Panc1 (cell line): ENCODE measurements at regions not wholly inside any gene's neighbourhood (a gene's known extent, or its start where the extent isn't known, plus 50 kb on each side); places are given as distances from the start of the nearest gene placed in this dataset.

ENCODE experiments used
- ATAC-seq: fragments of 200-7000 bp; cut with Tn5 transposase; 2 replicates; pipeline ENCODE4 v1.9.1; 2020; ENCODE audit warnings: mild to moderate bottlenecking, moderate library complexity
- BruUV-seq: library from RNA; stranded (reverse); fragments of 400-500 nt; replicated peaks from 2 replicates; lab custom pipeline; 2021; lab: Mats Ljungman, UMichigan
- CTCF ChIA-PET: fragments of 300-600 bp; sonication (Branson Sonifier 250); formaldehyde crosslinking; loops from one replicate; lab custom pipeline; 2022; ENCODE audit warnings: antibody characterized with exemption; lab: Charles Lee
- POLR2A ChIA-PET: fragments of 300-600 bp; sonication (Branson Sonifier 250); formaldehyde crosslinking; loops from one replicate; lab custom pipeline; 2022; ENCODE audit warnings: antibody characterized with exemption; lab: Charles Lee
- DNase-seq: peaks from one replicate; pipeline ENCODE4 v3.0.0-alpha.2; 2010; ENCODE audit warnings: low read depth, low spot score
- H3K27ac ChIP-seq: 2 replicates; pipeline ENCODE4 v1.5.1; 2011; ENCODE audit warnings: mild to moderate bottlenecking, low read length, inconsistent platforms
- H3K27me3 ChIP-seq: fragments of 200-500 bp; sonication (Bioruptor generic); 2 replicates; pipeline ENCODE4 v1.6.0; 2014; ENCODE audit warnings: low read length, inconsistent platforms; ENCODE audit not compliant: control insufficient read depth, insufficient read depth
- H3K36me3 ChIP-seq: fragments of 200-500 bp; sonication (Bioruptor generic); 2 replicates; pipeline ENCODE4 v1.5.1; 2014; ENCODE audit warnings: inconsistent platforms, mild to moderate bottlenecking, low read length, moderate library complexity; ENCODE audit not compliant: control insufficient read depth, insufficient read depth
- H3K4me1 ChIP-seq: 2 replicates; pipeline ENCODE4 v1.5.1; 2011; ENCODE audit warnings: inconsistent platforms, mild to moderate bottlenecking, low read length, moderate library complexity; ENCODE audit not compliant: control insufficient read depth, insufficient read depth
- H3K4me3 ChIP-seq, 2 experiments: 2 replicates each; pipeline ENCODE4 v1.5.1; 2011 to 2012; ENCODE audit warnings: low read depth in 2 of 2, low read length in 2 of 2, mild to moderate bottlenecking in 2 of 2, inconsistent platforms in 1 of 2, moderate library complexity in 1 of 2
- H3K9me3 ChIP-seq: fragments of 200-500 bp; sonication (Bioruptor generic); 2 replicates; pipeline ENCODE4 v1.5.1; 2014; ENCODE audit warnings: low read depth, mild to moderate bottlenecking, inconsistent platforms, low read length, moderate library complexity; ENCODE audit not compliant: control insufficient read depth, insufficient read depth
- POLR2AphosphoS5 ChIP-seq: IDR thresholded peaks from 2 replicates; pipeline ENCODE4 v1.6.1; 2012; ENCODE audit warnings: mild to moderate bottlenecking, low read depth, low read length, moderate library complexity
- SIN3A ChIP-seq: IDR thresholded peaks from 2 replicates; pipeline ENCODE4 v1.6.1; 2012; ENCODE audit warnings: low read depth, mild to moderate bottlenecking, low read length, moderate library complexity, borderline replicate concordance; ENCODE audit not compliant: insufficient read depth
- TCF7L2 ChIP-seq: IDR thresholded peaks from 2 replicates; pipeline ENCODE4 v1.6.1; 2011; ENCODE audit warnings: mild to moderate bottlenecking, low read depth, low read length, inconsistent platforms
- in situ Hi-C: cut with HindIII; loops from 2 replicates; pipeline ENCODE4 v1.10.0; 2016; ENCODE audit warnings: low sequenced_read_pairs, low pct_unique_long_range_greater_than_20kb
- intact Hi-C: fragments of 100-400 bp; cut with micrococcal nuclease; formaldehyde crosslinking; loops from one replicate; pipeline ENCODE4 v1.10.0; 2022; ENCODE audit not compliant: unreplicated experiment
- TF ChIP-seq, protein P1 (sequence below): fragments of 450-650 bp; IDR thresholded peaks from 2 replicates; pipeline ENCODE4 v1.5.1; 2017; ENCODE audit warnings: mild to moderate bottlenecking
- TF ChIP-seq, protein P2 (sequence below), 2 experiments: IDR thresholded peaks; 2 replicates each; pipeline ENCODE4 v1.6.1; 2011 to 2012; ENCODE audit warnings: low read depth in 2 of 2, control low read depth in 1 of 2, low read length in 1 of 2, mild to moderate bottlenecking in 1 of 2, moderate library complexity in 1 of 2; ENCODE audit not compliant: insufficient read depth in 1 of 2

DNA sequence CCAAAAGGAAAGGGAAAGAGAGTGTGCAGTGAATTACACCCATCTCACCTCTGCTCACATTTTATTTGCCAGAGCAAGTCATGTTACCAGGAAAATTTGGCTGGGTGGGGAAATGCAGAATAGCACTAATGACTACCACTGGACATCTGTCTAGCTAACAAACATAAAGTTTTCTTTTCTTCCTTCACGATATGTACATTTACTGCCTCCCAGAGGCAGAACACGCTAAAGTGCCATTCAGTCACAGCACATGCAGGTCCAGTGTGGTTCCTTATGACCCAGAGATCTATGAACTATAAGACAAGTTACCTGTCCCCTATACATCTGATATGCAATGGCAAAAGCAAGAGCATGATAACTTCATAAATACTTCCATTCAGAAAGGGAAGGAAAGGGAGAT is 194.1 kb downstream of the OGFRL1 start:
- Histone ChIP-seq H3K4me1 (peaks cover 15% of the 10 kb centered on the region), H3K4me3 (no peak overlapping the region), H3K36me3 (no peaks in the 10 kb centered on the region), H3K27me3 (no peaks in the 10 kb centered on the region), H3K27ac (no peak overlapping the region), H3K9me3 (no peaks in the 10 kb centered on the region)
- DNase-seq (no peak), ATAC-seq (peak; percentile 57; the same call in 1 of the 2 replicates)
- ChIA-PET POLR2A (no interaction called here), CTCF (no interaction called here)
- intact Hi-C loops = no loop called here
- in situ Hi-C loops = no loop called here
- BruUV-seq = no TSS peak
- TF ChIP-seq, protein P1, sequence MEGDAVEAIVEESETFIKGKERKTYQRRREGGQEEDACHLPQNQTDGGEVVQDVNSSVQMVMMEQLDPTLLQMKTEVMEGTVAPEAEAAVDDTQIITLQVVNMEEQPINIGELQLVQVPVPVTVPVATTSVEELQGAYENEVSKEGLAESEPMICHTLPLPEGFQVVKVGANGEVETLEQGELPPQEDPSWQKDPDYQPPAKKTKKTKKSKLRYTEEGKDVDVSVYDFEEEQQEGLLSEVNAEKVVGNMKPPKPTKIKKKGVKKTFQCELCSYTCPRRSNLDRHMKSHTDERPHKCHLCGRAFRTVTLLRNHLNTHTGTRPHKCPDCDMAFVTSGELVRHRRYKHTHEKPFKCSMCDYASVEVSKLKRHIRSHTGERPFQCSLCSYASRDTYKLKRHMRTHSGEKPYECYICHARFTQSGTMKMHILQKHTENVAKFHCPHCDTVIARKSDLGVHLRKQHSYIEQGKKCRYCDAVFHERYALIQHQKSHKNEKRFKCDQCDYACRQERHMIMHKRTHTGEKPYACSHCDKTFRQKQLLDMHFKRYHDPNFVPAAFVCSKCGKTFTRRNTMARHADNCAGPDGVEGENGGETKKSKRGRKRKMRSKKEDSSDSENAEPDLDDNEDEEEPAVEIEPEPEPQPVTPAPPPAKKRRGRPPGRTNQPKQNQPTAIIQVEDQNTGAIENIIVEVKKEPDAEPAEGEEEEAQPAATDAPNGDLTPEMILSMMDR = peak; percentile 62
- TF ChIP-seq, protein P2, sequence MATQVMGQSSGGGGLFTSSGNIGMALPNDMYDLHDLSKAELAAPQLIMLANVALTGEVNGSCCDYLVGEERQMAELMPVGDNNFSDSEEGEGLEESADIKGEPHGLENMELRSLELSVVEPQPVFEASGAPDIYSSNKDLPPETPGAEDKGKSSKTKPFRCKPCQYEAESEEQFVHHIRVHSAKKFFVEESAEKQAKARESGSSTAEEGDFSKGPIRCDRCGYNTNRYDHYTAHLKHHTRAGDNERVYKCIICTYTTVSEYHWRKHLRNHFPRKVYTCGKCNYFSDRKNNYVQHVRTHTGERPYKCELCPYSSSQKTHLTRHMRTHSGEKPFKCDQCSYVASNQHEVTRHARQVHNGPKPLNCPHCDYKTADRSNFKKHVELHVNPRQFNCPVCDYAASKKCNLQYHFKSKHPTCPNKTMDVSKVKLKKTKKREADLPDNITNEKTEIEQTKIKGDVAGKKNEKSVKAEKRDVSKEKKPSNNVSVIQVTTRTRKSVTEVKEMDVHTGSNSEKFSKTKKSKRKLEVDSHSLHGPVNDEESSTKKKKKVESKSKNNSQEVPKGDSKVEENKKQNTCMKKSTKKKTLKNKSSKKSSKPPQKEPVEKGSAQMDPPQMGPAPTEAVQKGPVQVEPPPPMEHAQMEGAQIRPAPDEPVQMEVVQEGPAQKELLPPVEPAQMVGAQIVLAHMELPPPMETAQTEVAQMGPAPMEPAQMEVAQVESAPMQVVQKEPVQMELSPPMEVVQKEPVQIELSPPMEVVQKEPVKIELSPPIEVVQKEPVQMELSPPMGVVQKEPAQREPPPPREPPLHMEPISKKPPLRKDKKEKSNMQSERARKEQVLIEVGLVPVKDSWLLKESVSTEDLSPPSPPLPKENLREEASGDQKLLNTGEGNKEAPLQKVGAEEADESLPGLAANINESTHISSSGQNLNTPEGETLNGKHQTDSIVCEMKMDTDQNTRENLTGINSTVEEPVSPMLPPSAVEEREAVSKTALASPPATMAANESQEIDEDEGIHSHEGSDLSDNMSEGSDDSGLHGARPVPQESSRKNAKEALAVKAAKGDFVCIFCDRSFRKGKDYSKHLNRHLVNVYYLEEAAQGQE (IDR thresholded peaks at IDR 0.05; ENCODE audit: insufficient read depth in 1 of 2, low read depth in 2 of 2, low read length in 1 of 2) = no peak
- no peak for TF ChIP-seq SIN3A

DNA sequence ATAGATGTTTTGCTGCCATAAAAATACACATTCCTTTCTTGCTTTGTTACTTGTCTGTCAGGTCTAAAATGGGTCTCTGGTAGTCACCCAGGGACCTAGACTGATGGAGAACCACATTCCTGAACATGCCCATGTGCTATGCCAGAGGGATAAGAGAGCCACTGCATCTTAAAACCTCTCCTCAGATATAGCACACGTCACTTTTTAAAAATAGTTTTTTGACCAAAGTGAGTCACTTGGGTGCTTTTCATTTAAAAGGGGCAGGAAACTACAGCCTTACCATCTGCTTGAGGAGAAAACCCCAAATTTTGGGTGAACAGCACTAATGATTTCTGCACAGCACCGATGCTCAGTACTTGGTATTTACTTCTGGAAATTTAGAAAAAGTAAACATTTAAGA is 197.8 kb downstream of the OGFRL1 start:
- in situ Hi-C loops = no loop called here
- Histone ChIP-seq H3K9me3 (no peaks in the 10 kb centered on the region), H3K36me3 (no peaks in the 10 kb centered on the region), H3K4me1 (0 out of 2 replicates have a peak, but pooled peaks cover 2% of the 10 kb centered on the region), H3K4me3 (no peak overlapping the region), H3K27me3 (no peaks in the 10 kb centered on the region), H3K27ac (no peak overlapping the region)
- intact Hi-C loops = no loop called here
- TF ChIP-seq SIN3A = no peak
- TF ChIP-seq POLR2AphosphoS5 = no peak
- no peak for TF ChIP-seq TCF7L2
- TF ChIP-seq, protein P1 = no peak
- TF ChIP-seq, protein P2 (IDR thresholded peaks at IDR 0.05; ENCODE audit: insufficient read depth in 1 of 2, low read depth in 2 of 2, low read length in 1 of 2) = no peak
- DNase-seq (no peak), ATAC-seq (no peak)
- CTCF ChIA-PET = no interaction called here
- no TSS peak for BruUV-seq
- POLR2A ChIA-PET = no interaction called here
